Mesenchymal stem cell (in vitro differentiated cells and primary cell): ENCODE measurements at regions not wholly inside any gene's neighbourhood (a gene's known extent, or its start where the extent isn't known, plus 50 kb on each side); places are given as distances from the start of the nearest gene placed in this dataset.

Experiments
- DNase-seq: peaks from one replicate; pipeline ENCODE4 v3.0.0-alpha.2; 2013
- H2AFZ ChIP-seq: one replicate; pipeline ENCODE4 v1.6.1; 2013; ENCODE audit warnings: low read depth, mild to moderate bottlenecking, control low read depth, inconsistent platforms, low read length, moderate library complexity
- H2AK5ac ChIP-seq: 2 replicates; pipeline ENCODE4 v1.6.1; 2013; ENCODE audit warnings: low read length, moderate library complexity, mild to moderate bottlenecking, inconsistent platforms; ENCODE audit not compliant: severe bottlenecking
- H2BK120ac ChIP-seq: one replicate; pipeline ENCODE4 v1.6.1; 2013; ENCODE audit warnings: low read depth, mild to moderate bottlenecking, inconsistent platforms, low read length, moderate library complexity
- H2BK12ac ChIP-seq, 2 experiments: one replicate each; pipeline ENCODE4 v1.6.1; 2013; ENCODE audit warnings: inconsistent platforms in 2 of 2, low read length in 2 of 2, mild to moderate bottlenecking in 2 of 2, moderate library complexity in 2 of 2, control low read depth in 1 of 2
- H2BK15ac ChIP-seq: one replicate; pipeline ENCODE4 v1.6.1; 2013; ENCODE audit warnings: mild to moderate bottlenecking, low read depth, inconsistent platforms; ENCODE audit not compliant: poor library complexity, severe bottlenecking
- H2BK5ac ChIP-seq: 2 replicates; pipeline ENCODE4 v1.6.1; 2013; ENCODE audit warnings: low read depth, mild to moderate bottlenecking, low read length, control low read depth, inconsistent platforms; ENCODE audit not compliant: poor library complexity, severe bottlenecking
- H3K14ac ChIP-seq, 2 experiments: one replicate each; pipeline ENCODE4 v1.6.1; 2013; ENCODE audit warnings: inconsistent platforms in 2 of 2, low read length in 2 of 2, control low read depth in 1 of 2, mild to moderate bottlenecking in 1 of 2, moderate library complexity in 1 of 2
- H3K18ac ChIP-seq, 2 experiments: one replicate each; pipeline ENCODE4 v1.6.1; 2013; ENCODE audit warnings: inconsistent platforms in 2 of 2, low read length in 2 of 2, control low read depth in 1 of 2, low read depth in 1 of 2, mild to moderate bottlenecking in 1 of 2
- H3K23ac ChIP-seq, 2 experiments: one replicate each; pipeline ENCODE4 v1.6.1; 2013; ENCODE audit warnings: inconsistent platforms in 2 of 2, low read length in 2 of 2, mild to moderate bottlenecking in 2 of 2, moderate library complexity in 2 of 2, control low read depth in 1 of 2
- H3K27ac ChIP-seq: 2 replicates; pipeline ENCODE4 v1.5.1; 2013; ENCODE audit warnings: mild to moderate bottlenecking, moderate library complexity, low read length, control low read depth, inconsistent platforms; ENCODE audit not compliant: poor library complexity, severe bottlenecking
- H3K27me3 ChIP-seq, 2 experiments: 2 replicates each; pipeline versions ENCODE4 v1.6.1 to v1.7.0; 2013; ENCODE audit warnings: low read length in 2 of 2, mild to moderate bottlenecking in 2 of 2, moderate library complexity in 2 of 2, control low read depth in 1 of 2, inconsistent platforms in 1 of 2; ENCODE audit not compliant: control insufficient read depth in 1 of 2, insufficient read depth in 1 of 2
- H3K36me3 ChIP-seq, 2 experiments: 2 replicates each; pipeline versions ENCODE4 v1.6.1 to v1.7.0; 2013; ENCODE audit warnings: low read length in 2 of 2, control low read depth in 1 of 2, inconsistent platforms in 1 of 2, low read depth in 1 of 2, mild to moderate bottlenecking in 1 of 2; ENCODE audit not compliant: insufficient read depth in 2 of 2, control insufficient read depth in 1 of 2
- H3K4ac ChIP-seq, 2 experiments: one replicate each; pipeline ENCODE4 v1.6.1; 2013; ENCODE audit warnings: inconsistent platforms in 2 of 2, low read length in 2 of 2, mild to moderate bottlenecking in 2 of 2, moderate library complexity in 2 of 2, control low read depth in 1 of 2, low read depth in 1 of 2
- H3K4me1 ChIP-seq: 2 replicates; pipeline ENCODE4 v1.6.1; 2013; ENCODE audit warnings: low read depth, low read length, control low read depth; ENCODE audit not compliant: control insufficient read depth, insufficient read depth
- H3K4me2 ChIP-seq: 2 replicates; pipeline ENCODE4 v1.6.1; 2013; ENCODE audit warnings: low read length, mild to moderate bottlenecking, inconsistent platforms; ENCODE audit not compliant: poor library complexity, severe bottlenecking
- H3K4me3 ChIP-seq, 2 experiments: 2 replicates each; pipeline versions ENCODE4 v1.5.1 to v1.7.0; 2013; ENCODE audit warnings: low read length in 2 of 2, mild to moderate bottlenecking in 2 of 2, control low read depth in 1 of 2, low read depth in 1 of 2; ENCODE audit not compliant: insufficient read depth in 1 of 2
- H3K79me1 ChIP-seq: replicated peaks from 2 replicates; pipeline ENCODE4 v1.6.1; 2013; ENCODE audit warnings: mild to moderate bottlenecking, control low read depth, low read length, inconsistent platforms; ENCODE audit not compliant: poor library complexity, severe bottlenecking
- H3K9ac ChIP-seq: 2 replicates; pipeline ENCODE4 v1.7.0; 2013; ENCODE audit warnings: mild to moderate bottlenecking, low read length, moderate library complexity
- H3K9me3 ChIP-seq: 2 replicates; pipeline ENCODE4 v1.7.0; 2013; ENCODE audit warnings: mild to moderate bottlenecking, low read length; ENCODE audit not compliant: control insufficient read depth
- H4K8ac ChIP-seq: one replicate; pipeline ENCODE4 v1.6.1; 2013; ENCODE audit warnings: inconsistent platforms, mild to moderate bottlenecking, low read length, moderate library complexity
- H4K91ac ChIP-seq: one replicate; pipeline ENCODE4 v1.6.1; 2013; ENCODE audit warnings: mild to moderate bottlenecking, low read length, inconsistent platforms
- WGBS: methylation state at CpG from one replicate; pipeline ENCODE4 v1.1.7; 2013; ENCODE audit warnings: mixed read lengths; 5-methylcytosine and 5-hydroxymethylcytosine counted together

GRCh38 chr5:2896371-2897275, 145.1 kb upstream of the IRX2 start:
- no peak overlapping the region for H3K9ac ChIP-seq
- no peaks in the 10 kb centered on the region for H3K4me1 ChIP-seq
- H3K14ac ChIP-seq: no peak overlapping the region
- no peak overlapping the region for H2BK15ac ChIP-seq
- 81% methylated on average over 29 of the region's 29 CpGs for WGBS
- no peak overlapping the region for H2BK120ac ChIP-seq
- no peak overlapping the region for H3K4me3 ChIP-seq
- no peak overlapping the region for H4K91ac ChIP-seq
- no peak overlapping the region for H3K4ac ChIP-seq
- no peak overlapping the region for H4K8ac ChIP-seq
- DNase-seq: no peak
- H3K79me1 ChIP-seq: no peaks in the 10 kb centered on the region
- no peak overlapping the region for H3K4me2 ChIP-seq
- H3K27me3 ChIP-seq: no peaks in the 10 kb centered on the region
- no peaks in the 10 kb centered on the region for H3K36me3 ChIP-seq
- no peaks in the 10 kb centered on the region for H3K9me3 ChIP-seq
- no peak overlapping the region for H3K27ac ChIP-seq
- H2BK5ac ChIP-seq: no peak overlapping the region
- H3K18ac ChIP-seq: no peak overlapping the region
- no peak overlapping the region for H2AFZ ChIP-seq
- H3K23ac ChIP-seq: no peak overlapping the region
- no peak overlapping the region for H2BK12ac ChIP-seq
- no peak overlapping the region for H2AK5ac ChIP-seq

- WGBS: 94% methylated on average over 2 of the region's 6 CpGs
- no peak overlapping the region for H3K14ac ChIP-seq
- no peak for DNase-seq
- H2BK12ac ChIP-seq: no peak overlapping the region
- no peak overlapping the region for H3K18ac ChIP-seq
- no peaks in the 10 kb centered on the region for H3K79me1 ChIP-seq
- no peak overlapping the region for H2BK120ac ChIP-seq
- peaks cover 2% of the 10 kb centered on the region for H3K9me3 ChIP-seq
- H3K36me3 ChIP-seq: no peaks in the 10 kb centered on the region
- no peak overlapping the region for H3K4me3 ChIP-seq
- H2AK5ac ChIP-seq: no peak overlapping the region
- no peak overlapping the region for H3K4me2 ChIP-seq
- no peak overlapping the region for H2BK15ac ChIP-seq
- H3K4me1 ChIP-seq: no peaks in the 10 kb centered on the region
- no peak overlapping the region for H3K27ac ChIP-seq
- no peaks in the 10 kb centered on the region for H3K27me3 ChIP-seq
- H3K23ac ChIP-seq: no peak overlapping the region
- no peak overlapping the region for H2AFZ ChIP-seq
- H3K4ac ChIP-seq: no peak overlapping the region
- H4K8ac ChIP-seq: no peak overlapping the region
- no peak overlapping the region for H3K9ac ChIP-seq
- no peak overlapping the region for H4K91ac ChIP-seq
- H2BK5ac ChIP-seq: no peak overlapping the region
These were observed 144.4 kb upstream of the IRX2 start for GRCh38 chr5:2895876-2896275.

- no peak overlapping the region for H3K23ac ChIP-seq
- H2BK12ac ChIP-seq: no peak overlapping the region
- no peaks in the 10 kb centered on the region for H3K4me1 ChIP-seq
- no peak overlapping the region for H2BK120ac ChIP-seq
- no peak overlapping the region for H3K14ac ChIP-seq
- no peak overlapping the region for H2AK5ac ChIP-seq
- no peak overlapping the region for H2BK5ac ChIP-seq
- H3K27ac ChIP-seq: no peak overlapping the region
- 73% methylated on average over 8 of the region's 9 CpGs for WGBS
- no peak overlapping the region for H3K4me2 ChIP-seq
- no peaks in the 10 kb centered on the region for H3K36me3 ChIP-seq
- no peak overlapping the region for H2AFZ ChIP-seq
- H2BK15ac ChIP-seq: no peak overlapping the region
- no peaks in the 10 kb centered on the region for H3K79me1 ChIP-seq
- no peak overlapping the region for H3K18ac ChIP-seq
- no peak overlapping the region for H3K9ac ChIP-seq
- peaks cover 7% of the 10 kb centered on the region for H3K9me3 ChIP-seq
- H3K27me3 ChIP-seq: no peaks in the 10 kb centered on the region
- no peak overlapping the region for H3K4me3 ChIP-seq
- no peak overlapping the region for H4K8ac ChIP-seq
- H3K4ac ChIP-seq: no peak overlapping the region
- H4K91ac ChIP-seq: no peak overlapping the region
- no peak for DNase-seq
These were observed 143.7 kb upstream of the IRX2 start for GRCh38 chr5:2895196-2895595.

GRCh38 chr5:2894736-2895135, 143.3 kb upstream of the IRX2 start:
- Histone ChIP-seq H2BK120ac (no peak overlapping the region), H3K36me3 (no peaks in the 10 kb centered on the region), H3K9ac (no peak overlapping the region), H2BK5ac (no peak overlapping the region), H3K4me1 (no peaks in the 10 kb centered on the region), H3K27ac (no peak overlapping the region), H4K91ac (no peak overlapping the region), H3K4me3 (no peak overlapping the region), H3K27me3 (no peaks in the 10 kb centered on the region), H3K14ac (no peak overlapping the region), H3K4me2 (no peak overlapping the region), H3K4ac (no peak overlapping the region), H2BK15ac (no peak overlapping the region), H3K9me3 (peaks cover 7% of the 10 kb centered on the region), H3K79me1 (no peaks in the 10 kb centered on the region), H2AK5ac (no peak overlapping the region), H2BK12ac (no peak overlapping the region), H3K18ac (no peak overlapping the region), H3K23ac (no peak overlapping the region), H4K8ac (no peak overlapping the region), H2AFZ (no peak overlapping the region)
- WGBS: 81% methylated on average over 11 of the region's 11 CpGs
- DNase-seq: no peak
